ENCODE measurements at regions not wholly inside any gene's neighbourhood (a gene's known extent, or its start where the extent isn't known, plus 50 kb on each side); places are given as distances from the start of the nearest gene placed in this dataset.

- no peaks in the 10 kb centered on the region for H3K4me1 ChIP-seq
- no peaks in the 10 kb centered on the region for H3K36me3 ChIP-seq
- no peak overlapping the region for H3K4me3 ChIP-seq
- no peak for DNase-seq
- no peaks in the 10 kb centered on the region for H3K27me3 ChIP-seq
- intact Hi-C loops (cut with DNase I), result no loop called here
- TF ChIP-seq CTCF (IDR thresholded peaks at IDR 0.05), result no peak
- no peak for TF ChIP-seq POLR2AphosphoS5 (IDR thresholded peaks at IDR 0.05)
- no peak for TF ChIP-seq POLR2A (IDR thresholded peaks at IDR 0.05)
- TF ChIP-seq EP300 (IDR thresholded peaks at IDR 0.05), result no peak
- no peak overlapping the region for H3K27ac ChIP-seq
- WGBS, 2 donors, result 95% methylated on average over 2 of the region's 2 CpGs
- no peaks in the 10 kb centered on the region for H3K9me3 ChIP-seq
Measured at GRCh38 chr4:146088690-146089089, 86.8 kb upstream of the LSM6 start.

- WGBS, 2 donors, result 84 to 91% methylated on average over 5 of the region's 5 CpGs
- intact Hi-C loops (cut with DNase I), result no loop called here
- no peaks in the 10 kb centered on the region for H3K27me3 ChIP-seq
- TF ChIP-seq CTCF (IDR thresholded peaks at IDR 0.05) (no peak), POLR2AphosphoS5 (IDR thresholded peaks at IDR 0.05) (no peak), EP300 (IDR thresholded peaks at IDR 0.05) (no peak), POLR2A (IDR thresholded peaks at IDR 0.05) (no peak)
- DNase-seq, result no peak
- no peak overlapping the region for H3K27ac ChIP-seq
- no peaks in the 10 kb centered on the region for H3K9me3 ChIP-seq
- H3K4me3 ChIP-seq, result no peak overlapping the region
- no peaks in the 10 kb centered on the region for H3K36me3 ChIP-seq
- no peaks in the 10 kb centered on the region for H3K4me1 ChIP-seq
Measured at GRCh38 chr4:146087856-146088255, 87.7 kb upstream of the LSM6 start.

GRCh38 chr4:146076081-146076480 is 99.4 kb upstream of the LSM6 start:
- 94% methylated on average over 6 of the region's 6 CpGs for WGBS, 2 donors
- H3K9me3 ChIP-seq, result no peaks in the 10 kb centered on the region
- no peak overlapping the region for H3K4me3 ChIP-seq
- intact Hi-C loops (cut with DNase I), result no loop called here
- H3K36me3 ChIP-seq, result no peaks in the 10 kb centered on the region
- DNase-seq, result no peak
- H3K27ac ChIP-seq, result no peak overlapping the region
- no peaks in the 10 kb centered on the region for H3K27me3 ChIP-seq
- H3K4me1 ChIP-seq, result no peaks in the 10 kb centered on the region
- TF ChIP-seq CTCF (IDR thresholded peaks at IDR 0.05) (no peak), POLR2AphosphoS5 (IDR thresholded peaks at IDR 0.05) (no peak), EP300 (IDR thresholded peaks at IDR 0.05) (no peak), POLR2A (IDR thresholded peaks at IDR 0.05) (no peak)

- Histone ChIP-seq H3K4me3 (no peak overlapping the region), H3K27ac (no peak overlapping the region), H3K4me1 (no peaks in the 10 kb centered on the region), H3K9me3 (no peaks in the 10 kb centered on the region), H3K36me3 (no peaks in the 10 kb centered on the region), H3K27me3 (no peaks in the 10 kb centered on the region)
- 69 to 84% methylated on average over 3 of the region's 3 CpGs for WGBS, 2 donors
- intact Hi-C loops (cut with DNase I), result no loop called here
- no peak for DNase-seq
- TF ChIP-seq CTCF (IDR thresholded peaks at IDR 0.05), result no peak
- TF ChIP-seq POLR2A (IDR thresholded peaks at IDR 0.05), result no peak
- no peak for TF ChIP-seq POLR2AphosphoS5 (IDR thresholded peaks at IDR 0.05)
- no peak for TF ChIP-seq EP300 (IDR thresholded peaks at IDR 0.05)
Measured at GRCh38 chr4:146073517-146073916, 102.0 kb upstream of the LSM6 start.

GRCh38 chr4:146072376-146072775 is 103.1 kb upstream of the LSM6 start:
- 85 to 91% methylated on average over 1 of the region's 1 CpG for WGBS, 2 donors
- DNase-seq, result no peak
- intact Hi-C loops (cut with DNase I), result no loop called here
- Histone ChIP-seq H3K4me1 (no peaks in the 10 kb centered on the region), H3K36me3 (no peaks in the 10 kb centered on the region), H3K4me3 (no peak overlapping the region), H3K9me3 (no peaks in the 10 kb centered on the region), H3K27me3 (no peaks in the 10 kb centered on the region), H3K27ac (no peak overlapping the region)
- TF ChIP-seq EP300 (IDR thresholded peaks at IDR 0.05) (no peak), POLR2A (IDR thresholded peaks at IDR 0.05) (no peak), CTCF (IDR thresholded peaks at IDR 0.05) (no peak), POLR2AphosphoS5 (IDR thresholded peaks at IDR 0.05) (no peak)

Data from sigmoid colon (tissue), 6 donors.